ENCODE measurements at regions not wholly inside any gene's neighbourhood (a gene's known extent, or its start where the extent isn't known, plus 50 kb on each side); places are given as distances from the start of the nearest gene placed in this dataset.

- H3K4me3 Mint-ChIP-seq, result no peak overlapping the region
- peaks cover 6% of the 10 kb centered on the region for H3K9me3 Mint-ChIP-seq
- H3K27ac Mint-ChIP-seq, result no peak overlapping the region
- H3K4me1 Mint-ChIP-seq (ENCODE audit: low read depth), result no peaks in the 10 kb centered on the region
- intact Hi-C loops (cut with micrococcal nuclease), result no loop called here
- no peaks in the 10 kb centered on the region for H3K27me3 Mint-ChIP-seq (ENCODE audit: insufficient read depth)
- no peaks in the 10 kb centered on the region for H3K36me3 Mint-ChIP-seq (ENCODE audit: low read depth)
- no peak for DNase-seq (ENCODE audit: low spot score)
Observed at GRCh38 chr1:5563861-5564577, 428.2 kb downstream of the NPHP4 start.

- Mint-ChIP-seq H3K4me1 (ENCODE audit: low read depth) (no peaks in the 10 kb centered on the region), H3K9me3 (no peaks in the 10 kb centered on the region), H3K4me3 (no peak overlapping the region), H3K36me3 (ENCODE audit: low read depth) (no peaks in the 10 kb centered on the region), H3K27ac (no peak overlapping the region), H3K27me3 (ENCODE audit: insufficient read depth) (peaks cover 3% of the 10 kb centered on the region)
- DNase-seq (ENCODE audit: low spot score), result no peak
- intact Hi-C loops (cut with micrococcal nuclease), result no loop called here
Observed at GRCh38 chr1:5562769-5563168, 429.5 kb downstream of the NPHP4 start.

GRCh38 chr1:5562331-5562730 is 429.9 kb downstream of the NPHP4 start:
- no peak for DNase-seq (ENCODE audit: low spot score)
- Mint-ChIP-seq H3K4me3 (no peak overlapping the region), H3K4me1 (ENCODE audit: low read depth) (no peaks in the 10 kb centered on the region), H3K36me3 (ENCODE audit: low read depth) (no peaks in the 10 kb centered on the region), H3K9me3 (no peaks in the 10 kb centered on the region), H3K27me3 (ENCODE audit: insufficient read depth) (peaks cover 3% of the 10 kb centered on the region), H3K27ac (no peak overlapping the region)
- intact Hi-C loops (cut with micrococcal nuclease), result no loop called here

GRCh38 chr1:5559078-5559477 is 433.1 kb downstream of the NPHP4 start:
- Mint-ChIP-seq H3K4me1 (ENCODE audit: low read depth) (no peaks in the 10 kb centered on the region), H3K9me3 (no peaks in the 10 kb centered on the region), H3K27ac (no peak overlapping the region), H3K4me3 (no peak overlapping the region), H3K27me3 (ENCODE audit: insufficient read depth) (peaks cover 3% of the 10 kb centered on the region), H3K36me3 (ENCODE audit: low read depth) (no peaks in the 10 kb centered on the region)
- DNase-seq (ENCODE audit: low spot score), result no peak
- intact Hi-C loops (cut with micrococcal nuclease), result no loop called here

GRCh38 chr1:5555853-5556252 is 436.4 kb downstream of the NPHP4 start:
- H3K27ac Mint-ChIP-seq, result no peak overlapping the region
- intact Hi-C loops (cut with micrococcal nuclease), result no loop called here
- peaks cover 3% of the 10 kb centered on the region for H3K27me3 Mint-ChIP-seq (ENCODE audit: insufficient read depth)
- no peak overlapping the region for H3K4me3 Mint-ChIP-seq
- H3K4me1 Mint-ChIP-seq (ENCODE audit: low read depth), result no peaks in the 10 kb centered on the region
- no peak for DNase-seq (ENCODE audit: low spot score)
- H3K9me3 Mint-ChIP-seq, result no peaks in the 10 kb centered on the region
- no peaks in the 10 kb centered on the region for H3K36me3 Mint-ChIP-seq (ENCODE audit: low read depth)

- H3K27ac Mint-ChIP-seq, result no peak overlapping the region
- H3K4me1 Mint-ChIP-seq (ENCODE audit: low read depth), result no peaks in the 10 kb centered on the region
- no peak overlapping the region for H3K4me3 Mint-ChIP-seq
- no peak for DNase-seq (ENCODE audit: low spot score)
- H3K9me3 Mint-ChIP-seq, result no peaks in the 10 kb centered on the region
- peaks cover 3% of the 10 kb centered on the region for H3K27me3 Mint-ChIP-seq (ENCODE audit: insufficient read depth)
- intact Hi-C loops (cut with micrococcal nuclease), result no loop called here
- no peaks in the 10 kb centered on the region for H3K36me3 Mint-ChIP-seq (ENCODE audit: low read depth)
Observed at GRCh38 chr1:5554784-5555183, 437.4 kb downstream of the NPHP4 start.

DNA sequence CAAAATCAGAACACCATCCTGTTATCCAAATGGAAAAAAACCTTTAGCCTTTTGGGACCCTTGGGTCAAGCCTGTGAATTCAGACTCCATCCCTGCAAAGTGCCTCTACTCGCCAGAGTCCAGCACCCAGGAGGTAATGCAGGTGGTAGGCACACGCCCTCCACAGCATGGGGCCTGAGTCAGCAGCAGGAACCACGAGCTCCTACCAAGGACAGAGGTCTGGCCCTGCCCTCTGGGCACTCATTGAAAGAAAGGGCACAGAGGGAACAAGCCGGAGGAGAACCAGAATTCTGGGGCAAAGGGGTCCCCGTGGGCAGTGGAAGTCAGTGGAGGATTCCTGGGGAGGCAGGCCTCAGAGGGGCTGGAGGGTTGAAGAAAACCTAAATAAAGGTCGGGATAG is 438.1 kb downstream of the NPHP4 start:
- H3K4me3 Mint-ChIP-seq, result no peak overlapping the region
- peaks cover 3% of the 10 kb centered on the region for H3K27me3 Mint-ChIP-seq (ENCODE audit: insufficient read depth)
- H3K27ac Mint-ChIP-seq, result no peak overlapping the region
- no peaks in the 10 kb centered on the region for H3K36me3 Mint-ChIP-seq (ENCODE audit: low read depth)
- no peak for DNase-seq (ENCODE audit: low spot score)
- no peaks in the 10 kb centered on the region for H3K9me3 Mint-ChIP-seq
- intact Hi-C loops (cut with micrococcal nuclease), result no loop called here
- H3K4me1 Mint-ChIP-seq (ENCODE audit: low read depth), result no peaks in the 10 kb centered on the region

GRCh38 chr1:5552787-5553484 is 439.3 kb downstream of the NPHP4 start:
- no peaks in the 10 kb centered on the region for H3K4me1 Mint-ChIP-seq (ENCODE audit: low read depth)
- peaks cover 10% of the 10 kb centered on the region for H3K27me3 Mint-ChIP-seq (ENCODE audit: insufficient read depth)
- H3K36me3 Mint-ChIP-seq (ENCODE audit: low read depth), result no peaks in the 10 kb centered on the region
- DNase-seq (ENCODE audit: low spot score), result no peak
- no peak overlapping the region for H3K4me3 Mint-ChIP-seq
- no peaks in the 10 kb centered on the region for H3K9me3 Mint-ChIP-seq
- no peak overlapping the region for H3K27ac Mint-ChIP-seq
- intact Hi-C loops (cut with micrococcal nuclease), result no loop called here

- Mint-ChIP-seq H3K27ac (no peak overlapping the region), H3K27me3 (ENCODE audit: insufficient read depth) (peaks cover 12% of the 10 kb centered on the region), H3K9me3 (no peaks in the 10 kb centered on the region), H3K4me1 (ENCODE audit: low read depth) (no peaks in the 10 kb centered on the region), H3K36me3 (ENCODE audit: low read depth) (no peaks in the 10 kb centered on the region), H3K4me3 (no peak overlapping the region)
- intact Hi-C loops (cut with micrococcal nuclease), result no loop called here
- no peak for DNase-seq (ENCODE audit: low spot score)
Observed at GRCh38 chr1:5551274-5551975, 440.8 kb downstream of the NPHP4 start.

GRCh38 chr1:5548266-5548665 is 444.0 kb downstream of the NPHP4 start:
- no peak for DNase-seq (ENCODE audit: low spot score)
- Mint-ChIP-seq H3K4me3 (no peak overlapping the region), H3K4me1 (ENCODE audit: low read depth) (no peaks in the 10 kb centered on the region), H3K27ac (no peak overlapping the region), H3K36me3 (ENCODE audit: low read depth) (no peaks in the 10 kb centered on the region), H3K9me3 (no peaks in the 10 kb centered on the region), H3K27me3 (ENCODE audit: insufficient read depth) (peaks cover 16% of the 10 kb centered on the region)
- intact Hi-C loops (cut with micrococcal nuclease), result no loop called here

GRCh38 chr1:5543235-5543634 is 449.0 kb downstream of the NPHP4 start:
- intact Hi-C loops (cut with micrococcal nuclease), result no loop called here
- Mint-ChIP-seq H3K36me3 (ENCODE audit: low read depth) (no peaks in the 10 kb centered on the region), H3K4me1 (ENCODE audit: low read depth) (no peaks in the 10 kb centered on the region)

DNA sequence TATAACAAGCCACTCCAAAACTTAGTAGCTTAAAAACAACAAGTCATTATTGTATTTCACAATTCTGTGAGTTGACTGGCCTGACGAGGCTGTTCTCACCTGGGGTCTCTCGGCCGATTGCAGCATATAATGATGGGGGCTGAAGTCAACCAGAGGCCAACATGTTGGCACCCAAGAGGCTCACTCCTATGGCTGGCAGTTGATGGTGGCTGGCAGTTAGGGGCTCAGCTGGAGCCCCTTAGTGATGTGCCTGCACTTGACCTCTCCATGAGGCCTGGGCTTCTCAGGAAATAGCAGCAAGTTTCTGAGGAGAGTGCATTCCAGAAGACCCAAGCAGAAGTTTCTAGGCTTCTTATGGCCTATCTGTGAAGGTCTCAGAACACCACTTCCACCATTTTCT is 459.4 kb downstream of the NPHP4 start:
- H3K4me3 Mint-ChIP-seq, result no peak overlapping the region
- H3K36me3 Mint-ChIP-seq (ENCODE audit: low read depth), result no peaks in the 10 kb centered on the region
- H3K4me1 Mint-ChIP-seq (ENCODE audit: low read depth), result no peaks in the 10 kb centered on the region
- intact Hi-C loops (cut with micrococcal nuclease), result no loop called here
- no peak overlapping the region for H3K27ac Mint-ChIP-seq
- DNase-seq (ENCODE audit: low spot score), result no peak
- no peaks in the 10 kb centered on the region for H3K27me3 Mint-ChIP-seq (ENCODE audit: insufficient read depth)
- no peaks in the 10 kb centered on the region for H3K9me3 Mint-ChIP-seq

More at GRCh38 chr1:5543235-5543634, 449.0 kb downstream of the NPHP4 start:
- no peak overlapping the region for H3K4me3 Mint-ChIP-seq
- DNase-seq (ENCODE audit: low spot score), result no peak
- no peak overlapping the region for H3K27ac Mint-ChIP-seq
- H3K9me3 Mint-ChIP-seq, result no peaks in the 10 kb centered on the region
- H3K27me3 Mint-ChIP-seq (ENCODE audit: insufficient read depth), result peaks cover 14% of the 10 kb centered on the region

- intact Hi-C loops (cut with micrococcal nuclease), result no loop called here
- no peak overlapping the region for H3K4me3 Mint-ChIP-seq
- no peak for DNase-seq (ENCODE audit: low spot score)
- H3K4me1 Mint-ChIP-seq (ENCODE audit: low read depth), result no peaks in the 10 kb centered on the region
- no peaks in the 10 kb centered on the region for H3K36me3 Mint-ChIP-seq (ENCODE audit: low read depth)
- peaks cover 3% of the 10 kb centered on the region for H3K27me3 Mint-ChIP-seq (ENCODE audit: insufficient read depth)
- H3K27ac Mint-ChIP-seq, result no peak overlapping the region
- no peaks in the 10 kb centered on the region for H3K9me3 Mint-ChIP-seq
Observed at GRCh38 chr1:5526822-5527551, 465.2 kb downstream of the NPHP4 start.
